GM23248 (cell line): ENCODE measurements at regions not wholly inside any gene's neighbourhood (a gene's known extent, or its start where the extent isn't known, plus 50 kb on each side); places are given as distances from the start of the nearest gene placed in this dataset.
"Not testable (repeated sequence)": the region's sequence is repeated elsewhere in the genome, so short reads cannot be mapped to it uniquely, and the experiment has no call there.

Experiments
- EZH2 ChIP-seq: fragments of 200-600 bp; sonication (generic); IDR thresholded peaks from 2 replicates; pipeline ENCODE4 v1.6.1; 2018; ENCODE audit warnings: antibody characterized with exemption, mild to moderate bottlenecking; ENCODE audit not compliant: insufficient read depth, poor library complexity, severe bottlenecking
- EZH2phosphoT487 ChIP-seq: fragments of 200-600 bp; sonication (generic); IDR thresholded peaks from 2 replicates; pipeline ENCODE4 v1.6.1; 2018; ENCODE audit warnings: antibody characterized with exemption, moderate library complexity, mild to moderate bottlenecking, low read depth; ENCODE audit not compliant: insufficient read depth

- TF ChIP-seq EZH2, EZH2phosphoT487: not testable (repeated sequence)
These were observed 640.9 kb downstream of the CCSER2 start for GRCh38 chr10:84969297-84969696.
